ENCODE measurements at regions not wholly inside any gene's neighbourhood (a gene's known extent, or its start where the extent isn't known, plus 50 kb on each side); places are given as distances from the start of the nearest gene placed in this dataset.

DNA sequence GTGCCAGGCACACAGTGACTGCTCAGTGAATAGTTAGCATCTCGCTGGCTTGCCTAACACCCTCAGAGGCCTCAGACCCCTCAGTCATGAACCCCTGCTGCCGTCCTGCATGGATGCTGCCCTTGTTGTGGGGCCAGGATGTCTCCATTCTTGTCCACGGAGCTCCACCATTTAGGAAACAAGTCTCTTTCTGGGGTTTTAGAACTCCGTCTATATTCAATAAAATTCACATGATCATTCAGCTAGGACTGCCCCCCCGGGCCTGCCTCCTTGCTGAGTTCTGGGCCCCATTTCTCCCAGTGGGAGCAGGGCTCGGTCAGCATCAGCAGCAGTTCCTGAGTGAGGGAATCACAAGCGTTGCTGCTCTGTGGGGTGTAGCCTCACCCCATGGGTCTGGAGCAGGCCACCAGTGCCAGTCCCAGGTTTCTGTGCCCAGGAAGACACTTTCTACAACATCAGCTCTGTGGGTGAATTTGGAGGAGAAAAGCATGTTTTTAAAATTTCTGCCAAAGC lies 134.1 kb downstream of the RHOU start:
- H3K4me3 ChIP-seq (ENCODE audit: low read depth, low read length), result no peak overlapping the region
- H3K9ac ChIP-seq (ENCODE audit: low read depth, low read length), result no peak overlapping the region
- peaks cover 15% of the 10 kb centered on the region for H3K4me1 ChIP-seq (ENCODE audit: control insufficient read depth, insufficient read depth, low read length)
- H3K9me3 ChIP-seq (ENCODE audit: control insufficient read depth, insufficient read depth, low read length), result no peaks in the 10 kb centered on the region
- H3K27me3 ChIP-seq (ENCODE audit: control insufficient read depth, insufficient read depth, low read length), result no peaks in the 10 kb centered on the region
- H3K27ac ChIP-seq (ENCODE audit: low read depth, low read length), result no peak overlapping the region
- no peaks in the 10 kb centered on the region for H3K36me3 ChIP-seq (ENCODE audit: control insufficient read depth, insufficient read depth, low read length)

DNA sequence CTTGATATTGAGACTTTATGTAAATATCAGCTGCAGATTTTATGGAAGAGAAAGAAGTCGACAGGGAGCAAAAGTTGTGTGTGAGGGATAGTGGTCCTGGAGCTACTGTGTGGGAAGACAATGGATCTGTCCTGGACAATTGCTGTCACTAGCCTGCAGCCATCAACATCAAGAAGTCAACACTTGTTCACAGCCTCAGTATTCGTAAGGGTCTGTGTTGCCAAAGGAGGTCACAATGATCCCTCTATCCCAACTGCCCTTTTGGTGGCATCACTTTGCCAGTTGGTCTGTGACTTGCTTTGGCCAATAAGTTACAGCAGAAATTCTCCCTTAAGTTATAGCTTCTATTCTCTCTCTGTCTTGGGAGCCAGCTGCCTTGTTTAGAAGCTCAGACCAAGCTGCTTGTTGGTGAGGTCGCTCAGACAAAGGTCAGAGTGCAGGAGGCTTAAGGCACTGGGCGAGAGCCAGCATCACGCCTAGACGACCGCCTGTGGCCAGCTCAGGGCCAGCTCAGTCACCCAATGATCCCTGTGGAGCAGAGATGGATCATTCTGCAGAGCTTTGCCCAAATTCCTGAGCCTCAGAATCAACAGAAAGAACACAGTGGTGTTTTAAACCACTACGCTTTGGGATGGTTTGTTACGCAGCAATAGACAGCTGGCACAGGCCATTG lies 134.9 kb downstream of the RHOU start:
- H3K27me3 ChIP-seq (ENCODE audit: control insufficient read depth, insufficient read depth, low read length), result no peaks in the 10 kb centered on the region
- peaks cover 13% of the 10 kb centered on the region for H3K4me1 ChIP-seq (ENCODE audit: control insufficient read depth, insufficient read depth, low read length)
- no peaks in the 10 kb centered on the region for H3K9me3 ChIP-seq (ENCODE audit: control insufficient read depth, insufficient read depth, low read length)

DNA sequence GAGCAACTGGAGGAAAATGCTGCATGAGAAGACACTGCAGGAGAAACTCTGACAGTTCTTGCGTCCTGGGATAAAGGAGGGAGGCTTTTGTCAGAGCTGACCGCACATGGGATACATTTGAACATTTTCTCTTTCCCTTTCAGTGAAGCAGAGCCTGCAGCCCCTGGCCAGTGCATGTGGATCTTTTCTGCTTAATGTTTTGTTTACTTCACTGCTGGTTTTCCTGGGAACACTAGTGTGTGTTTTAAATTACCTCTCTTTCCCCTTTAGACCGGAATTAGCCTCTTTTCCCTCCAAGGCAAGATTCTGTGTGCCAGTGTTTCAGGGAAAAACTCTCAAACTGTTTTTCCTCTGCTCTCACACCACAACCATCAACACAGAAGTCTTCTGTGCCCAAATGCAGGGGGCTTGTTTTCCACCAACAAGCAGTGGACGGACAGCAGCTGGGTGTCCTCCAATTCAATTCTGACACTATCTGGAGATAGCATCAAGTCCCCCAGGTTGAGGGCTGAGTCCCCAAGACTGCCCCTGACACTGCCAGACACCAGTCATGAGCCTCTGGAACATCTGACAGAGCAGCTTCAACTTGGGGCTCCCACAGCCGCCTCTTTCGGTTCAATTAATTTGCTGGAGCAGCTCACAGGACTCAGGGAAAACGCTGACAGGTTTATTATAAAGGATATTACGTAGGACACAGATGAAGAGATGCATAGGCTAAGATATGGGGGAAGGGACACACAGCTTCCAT lies 136.2 kb downstream of the RHOU start:
- Histone ChIP-seq H3K9ac (ENCODE audit: low read depth, low read length) (no peak overlapping the region), H3K27ac (ENCODE audit: low read depth, low read length) (no peak overlapping the region), H3K4me3 (ENCODE audit: low read depth, low read length) (no peak overlapping the region), H3K9me3 (ENCODE audit: control insufficient read depth, insufficient read depth, low read length) (no peaks in the 10 kb centered on the region), H3K36me3 (ENCODE audit: control insufficient read depth, insufficient read depth, low read length) (no peaks in the 10 kb centered on the region), H3K4me1 (ENCODE audit: control insufficient read depth, insufficient read depth, low read length) (peaks cover 7% of the 10 kb centered on the region), H3K27me3 (ENCODE audit: control insufficient read depth, insufficient read depth, low read length) (no peaks in the 10 kb centered on the region)

More for the DNA sequence above, 134.9 kb downstream of the RHOU start:
- Histone ChIP-seq H3K9ac (ENCODE audit: low read depth, low read length) (no peak overlapping the region), H3K27ac (ENCODE audit: low read depth, low read length) (no peak overlapping the region), H3K4me3 (ENCODE audit: low read depth, low read length) (no peak overlapping the region), H3K36me3 (ENCODE audit: control insufficient read depth, insufficient read depth, low read length) (no peaks in the 10 kb centered on the region)

DNA sequence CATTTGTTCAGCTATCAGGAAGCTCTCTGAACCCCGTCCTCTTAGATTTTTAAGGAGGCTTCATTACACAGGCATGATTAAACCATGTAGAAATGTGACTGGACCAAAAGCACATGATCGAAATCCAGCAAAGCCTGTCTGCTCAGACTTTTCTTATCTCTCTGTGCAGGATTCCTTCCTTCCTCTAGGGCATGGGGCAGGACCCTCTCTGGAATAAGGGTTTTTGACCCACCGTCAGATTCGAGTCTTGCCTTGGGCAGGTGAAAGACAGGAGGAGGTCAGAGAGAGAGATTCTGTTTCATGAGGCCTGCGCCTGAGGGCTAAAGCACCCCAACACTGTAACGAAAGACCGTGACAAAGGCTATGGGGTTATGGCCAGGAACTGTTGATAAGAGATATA lies 136.8 kb downstream of the RHOU start:
- no peak overlapping the region for H3K4me3 ChIP-seq (ENCODE audit: low read depth, low read length)
- no peak overlapping the region for H3K9ac ChIP-seq (ENCODE audit: low read depth, low read length)
- H3K27me3 ChIP-seq (ENCODE audit: control insufficient read depth, insufficient read depth, low read length), result no peaks in the 10 kb centered on the region
- H3K27ac ChIP-seq (ENCODE audit: low read depth, low read length), result no peak overlapping the region
- H3K9me3 ChIP-seq (ENCODE audit: control insufficient read depth, insufficient read depth, low read length), result no peaks in the 10 kb centered on the region
- no peaks in the 10 kb centered on the region for H3K36me3 ChIP-seq (ENCODE audit: control insufficient read depth, insufficient read depth, low read length)
- H3K4me1 ChIP-seq (ENCODE audit: control insufficient read depth, insufficient read depth, low read length), result 0 out of 2 replicates have a peak, but pooled peaks cover 2% of the 10 kb centered on the region

DNA sequence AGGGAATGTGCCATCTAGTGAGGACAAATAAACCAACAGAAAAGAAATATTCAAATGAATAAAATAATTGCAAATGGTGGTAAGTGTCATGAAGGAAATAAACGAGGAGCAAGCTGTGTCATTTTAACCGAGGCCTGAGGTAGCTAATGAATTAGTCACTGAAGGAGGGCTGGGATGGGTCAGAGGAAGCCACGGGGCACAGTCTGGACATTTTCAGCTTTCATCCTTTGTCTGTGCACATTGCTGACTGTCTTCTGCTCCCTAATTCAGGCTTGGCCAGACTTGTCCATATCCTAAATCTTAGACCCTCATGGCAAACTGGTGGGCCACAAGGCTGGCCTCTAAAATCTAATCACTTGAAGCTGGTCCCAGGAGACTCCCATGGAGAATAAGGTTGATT lies 138.4 kb downstream of the RHOU start:
- Histone ChIP-seq H3K9me3 (ENCODE audit: control insufficient read depth, insufficient read depth, low read length) (no peaks in the 10 kb centered on the region), H3K27ac (ENCODE audit: low read depth, low read length) (no peak overlapping the region), H3K4me1 (ENCODE audit: control insufficient read depth, insufficient read depth, low read length) (no peaks in the 10 kb centered on the region), H3K9ac (ENCODE audit: low read depth, low read length) (no peak overlapping the region), H3K36me3 (ENCODE audit: control insufficient read depth, insufficient read depth, low read length) (no peaks in the 10 kb centered on the region), H3K27me3 (ENCODE audit: control insufficient read depth, insufficient read depth, low read length) (no peaks in the 10 kb centered on the region), H3K4me3 (ENCODE audit: low read depth, low read length) (no peak overlapping the region)

DNA sequence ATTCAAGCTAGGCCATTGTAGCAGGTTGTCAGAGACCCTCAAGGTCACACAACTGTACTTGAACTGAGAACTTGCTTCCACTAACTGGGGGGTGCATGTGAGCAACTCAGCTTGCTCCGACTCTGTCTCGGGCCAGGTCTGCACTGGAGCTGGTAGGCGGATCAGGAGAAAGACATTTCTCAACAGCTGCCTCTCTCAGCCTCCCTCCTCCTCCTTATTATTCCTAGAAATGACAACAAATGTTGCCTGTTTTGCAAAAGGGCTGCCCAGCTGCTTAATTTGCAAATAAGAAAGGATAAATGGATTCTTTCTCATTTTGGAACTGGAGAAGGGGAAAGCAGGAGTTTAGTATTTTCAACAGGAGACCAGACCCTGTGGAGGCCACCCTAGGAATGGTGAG lies 140.5 kb downstream of the RHOU start:
- Histone ChIP-seq H3K4me1 (ENCODE audit: control insufficient read depth, insufficient read depth, low read length) (no peaks in the 10 kb centered on the region), H3K9ac (ENCODE audit: low read depth, low read length) (no peak overlapping the region), H3K4me3 (ENCODE audit: low read depth, low read length) (no peak overlapping the region), H3K36me3 (ENCODE audit: control insufficient read depth, insufficient read depth, low read length) (no peaks in the 10 kb centered on the region), H3K27me3 (ENCODE audit: control insufficient read depth, insufficient read depth, low read length) (no peaks in the 10 kb centered on the region), H3K9me3 (ENCODE audit: control insufficient read depth, insufficient read depth, low read length) (no peaks in the 10 kb centered on the region), H3K27ac (ENCODE audit: low read depth, low read length) (no peak overlapping the region)

DNA sequence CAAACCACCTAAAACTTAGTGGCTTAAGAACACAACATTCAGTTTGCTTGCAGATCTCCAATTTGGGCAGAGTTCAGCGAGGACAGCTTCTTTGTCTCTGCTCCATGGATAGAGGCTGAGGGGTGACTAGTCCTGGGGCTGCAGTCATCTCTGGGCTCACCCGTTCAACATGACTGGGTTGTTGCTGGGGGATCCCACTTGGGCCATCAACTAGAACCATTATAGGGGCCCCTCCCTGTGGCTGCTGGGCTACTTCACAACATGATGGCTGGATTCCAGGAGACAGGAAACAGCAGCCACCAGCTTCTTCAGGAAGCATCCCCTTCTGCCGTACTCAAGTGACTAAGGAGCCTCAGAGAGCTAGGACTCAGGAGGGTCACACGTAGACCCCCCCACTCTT lies 140.9 kb downstream of the RHOU start:
- H3K4me3 ChIP-seq (ENCODE audit: low read depth, low read length), result no peak overlapping the region
- H3K36me3 ChIP-seq (ENCODE audit: control insufficient read depth, insufficient read depth, low read length), result no peaks in the 10 kb centered on the region
- no peaks in the 10 kb centered on the region for H3K27me3 ChIP-seq (ENCODE audit: control insufficient read depth, insufficient read depth, low read length)
- H3K9me3 ChIP-seq (ENCODE audit: control insufficient read depth, insufficient read depth, low read length), result no peaks in the 10 kb centered on the region
- no peak overlapping the region for H3K27ac ChIP-seq (ENCODE audit: low read depth, low read length)
- H3K4me1 ChIP-seq (ENCODE audit: control insufficient read depth, insufficient read depth, low read length), result no peaks in the 10 kb centered on the region
- no peak overlapping the region for H3K9ac ChIP-seq (ENCODE audit: low read depth, low read length)

DNA sequence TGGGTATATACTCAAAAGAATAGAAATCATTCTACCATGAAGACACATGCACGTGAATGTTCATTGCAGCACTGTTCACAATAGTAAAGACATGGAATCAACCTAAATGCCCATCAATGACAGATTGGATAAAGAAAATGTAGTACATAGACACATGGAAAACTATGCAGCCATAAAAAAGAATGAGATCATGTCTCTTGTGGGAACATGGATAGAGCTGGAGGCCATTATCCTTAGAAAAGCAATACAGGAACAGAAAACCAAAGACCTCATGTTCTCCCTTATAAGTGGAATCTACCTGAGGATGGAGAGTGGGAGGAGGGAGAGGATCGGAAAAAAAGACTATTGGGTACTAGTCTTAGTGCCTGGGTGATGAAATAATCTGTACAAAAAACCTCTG lies 143.9 kb downstream of the RHOU start:
- Histone ChIP-seq H3K27ac (ENCODE audit: low read depth, low read length) (no peak overlapping the region), H3K4me3 (ENCODE audit: low read depth, low read length) (no peak overlapping the region), H3K36me3 (ENCODE audit: control insufficient read depth, insufficient read depth, low read length) (no peaks in the 10 kb centered on the region), H3K9ac (ENCODE audit: low read depth, low read length) (no peak overlapping the region), H3K9me3 (ENCODE audit: control insufficient read depth, insufficient read depth, low read length) (peaks cover 5% of the 10 kb centered on the region; the same call in 1 of the 2 replicates), H3K4me1 (ENCODE audit: control insufficient read depth, insufficient read depth, low read length) (peaks cover 4% of the 10 kb centered on the region; the same call in 1 of the 2 replicates), H3K27me3 (ENCODE audit: control insufficient read depth, insufficient read depth, low read length) (no peaks in the 10 kb centered on the region)

DNA sequence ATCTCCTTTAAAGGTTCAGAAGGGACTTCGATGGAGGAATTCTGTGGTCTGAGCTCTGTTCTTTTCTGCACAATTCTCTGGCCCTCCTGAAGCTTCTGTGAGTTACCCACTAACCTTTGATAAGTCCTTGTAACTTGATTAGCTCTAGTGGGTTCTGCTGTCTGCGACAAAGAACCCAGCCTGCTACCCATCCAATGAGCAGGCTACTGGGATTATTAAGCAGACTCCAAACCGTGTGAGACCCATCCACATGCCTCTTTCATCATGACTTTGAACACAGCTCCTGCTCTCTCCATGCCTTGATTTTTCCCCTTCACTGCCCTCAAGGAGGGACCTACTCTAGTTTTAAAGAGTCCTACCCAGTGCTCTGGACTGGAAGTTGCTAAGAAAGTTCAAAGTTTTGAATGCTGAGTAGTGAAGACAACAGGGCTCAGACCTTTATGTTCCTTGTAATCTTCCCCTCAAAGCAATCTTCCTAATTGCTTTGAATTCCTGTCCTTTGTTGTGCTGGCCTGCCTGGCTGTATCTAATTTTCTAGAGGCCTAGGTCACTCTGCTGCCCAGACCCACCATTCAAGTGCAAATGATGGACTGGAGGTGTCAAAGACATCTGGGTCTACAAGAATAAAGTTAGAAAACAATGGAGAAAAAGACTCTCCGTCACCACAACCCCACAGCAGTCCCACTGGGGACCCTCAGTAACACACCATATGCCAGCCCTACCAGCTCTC lies 146.9 kb downstream of the RHOU start:
- no peak overlapping the region for H3K9ac ChIP-seq (ENCODE audit: low read depth, low read length)
- H3K36me3 ChIP-seq (ENCODE audit: control insufficient read depth, insufficient read depth, low read length), result no peaks in the 10 kb centered on the region
- no peaks in the 10 kb centered on the region for H3K27me3 ChIP-seq (ENCODE audit: control insufficient read depth, insufficient read depth, low read length)
- H3K4me3 ChIP-seq (ENCODE audit: low read depth, low read length), result no peak overlapping the region
- peaks cover 4% of the 10 kb centered on the region; the same call in 1 of the 2 replicates for H3K4me1 ChIP-seq (ENCODE audit: control insufficient read depth, insufficient read depth, low read length)
- H3K27ac ChIP-seq (ENCODE audit: low read depth, low read length), result peak overlapping the region; percentile 61
- H3K9me3 ChIP-seq (ENCODE audit: control insufficient read depth, insufficient read depth, low read length), result peaks cover 5% of the 10 kb centered on the region; the same call in 1 of the 2 replicates

DNA sequence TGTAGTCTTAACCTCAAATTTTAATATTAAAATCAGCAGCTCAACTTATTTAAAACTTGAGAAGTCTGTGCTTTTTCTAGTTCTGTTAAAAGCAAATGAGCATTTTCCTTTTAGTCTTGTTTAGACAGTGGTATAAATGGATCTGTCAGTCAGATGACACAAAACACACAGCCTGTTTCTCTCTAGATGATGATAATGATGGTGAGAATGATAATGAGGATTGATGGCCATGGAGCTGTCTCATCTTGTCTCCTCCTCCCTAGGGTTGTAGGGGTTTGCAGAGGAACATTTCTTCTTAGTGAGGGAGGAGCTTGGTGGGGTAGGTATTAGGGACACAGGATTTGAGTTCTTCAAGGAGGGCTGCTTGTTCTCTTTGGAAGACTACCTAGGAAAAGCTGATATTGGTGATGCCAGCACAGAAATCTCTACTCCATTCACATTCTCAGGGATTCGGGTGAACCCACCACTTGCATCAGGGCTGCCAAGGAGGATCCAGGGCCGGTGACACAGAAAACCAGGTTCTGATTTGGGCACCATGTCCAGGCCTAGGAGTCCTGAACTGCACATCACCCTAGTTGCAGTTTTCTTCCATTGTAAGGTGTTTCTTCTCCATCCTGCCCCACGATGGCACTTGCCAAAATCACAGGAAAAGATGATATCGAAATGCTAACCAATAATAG lies 147.6 kb downstream of the RHOU start:
- peaks cover 5% of the 10 kb centered on the region; the same call in 1 of the 2 replicates for H3K9me3 ChIP-seq (ENCODE audit: control insufficient read depth, insufficient read depth, low read length)
- no peak overlapping the region for H3K4me3 ChIP-seq (ENCODE audit: low read depth, low read length)
- no peaks in the 10 kb centered on the region for H3K27me3 ChIP-seq (ENCODE audit: control insufficient read depth, insufficient read depth, low read length)
- no peak overlapping the region for H3K9ac ChIP-seq (ENCODE audit: low read depth, low read length)
- H3K36me3 ChIP-seq (ENCODE audit: control insufficient read depth, insufficient read depth, low read length), result no peaks in the 10 kb centered on the region
- peak overlapping the region; percentile 23 for H3K27ac ChIP-seq (ENCODE audit: low read depth, low read length)
- H3K4me1 ChIP-seq (ENCODE audit: control insufficient read depth, insufficient read depth, low read length), result peaks cover 4% of the 10 kb centered on the region; the same call in 1 of the 2 replicates
